ENCODE measurements at regions not wholly inside any gene's neighbourhood (a gene's known extent, or its start where the extent isn't known, plus 50 kb on each side); places are given as distances from the start of the nearest gene placed in this dataset.
"Not testable (repeated sequence)": the region's sequence is repeated elsewhere in the genome, so short reads cannot be mapped to it uniquely, and the experiment has no call there.

DNA sequence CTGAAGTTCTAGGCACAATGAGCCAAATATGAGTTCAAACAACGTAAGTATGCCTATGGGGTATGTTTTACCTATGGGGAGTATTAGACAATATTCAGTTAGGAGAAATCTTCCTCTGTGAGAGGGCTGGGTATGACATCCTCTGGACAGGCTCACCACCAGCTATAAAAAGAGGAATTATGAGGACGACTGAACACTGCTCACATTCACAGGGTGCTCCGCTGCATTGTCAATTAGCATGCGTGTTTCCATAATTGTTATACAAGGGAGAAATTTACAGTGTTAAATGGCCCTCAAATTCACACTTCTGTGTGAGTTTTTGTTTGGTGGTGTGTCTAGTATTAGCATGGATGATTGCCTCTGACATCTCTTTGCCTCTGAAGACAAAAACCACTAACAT is 700.4 kb downstream of the BCL11A start:
- Histone ChIP-seq H3K4me1 (ENCODE audit: control insufficient read depth in 2 of 2, insufficient read depth in 2 of 2, low read length in 1 of 2) (no peaks in the 10 kb centered on the region), H3K27me3 (ENCODE audit: control insufficient read depth in 1 of 2, insufficient read depth in 2 of 2, low read length in 2 of 2) (no peaks in the 10 kb centered on the region), H3K4me3 (ENCODE audit: low read depth in 1 of 2, low read length in 2 of 2) (no peak overlapping the region), H3K27ac (ENCODE audit: low read depth in 2 of 2, low read length in 1 of 2) (no peak overlapping the region), H3K9me3 (ENCODE audit: control insufficient read depth in 2 of 2, insufficient read depth in 1 of 2, low read depth in 1 of 2, low read length in 1 of 2) (peaks cover 0 to 2% of the 10 kb centered on the region in 2 donors), H3K36me3 (ENCODE audit: control insufficient read depth in 2 of 2, insufficient read depth in 2 of 2, low read length in 1 of 2) (no peaks in the 10 kb centered on the region)
- WGBS, 2 donors = 81 to 87% methylated on average over 4 of the region's 4 CpGs

GRCh38 chr2:59851836-59852475 is 701.5 kb downstream of the BCL11A start:
- Histone ChIP-seq H3K27me3 (ENCODE audit: control insufficient read depth in 1 of 2, insufficient read depth in 2 of 2, low read length in 2 of 2) (no peaks in the 10 kb centered on the region), H3K36me3 (ENCODE audit: control insufficient read depth in 2 of 2, insufficient read depth in 2 of 2, low read length in 1 of 2) (no peaks in the 10 kb centered on the region), H3K27ac (ENCODE audit: low read depth in 2 of 2, low read length in 1 of 2) (no peak overlapping the region), H3K4me1 (ENCODE audit: control insufficient read depth in 2 of 2, insufficient read depth in 2 of 2, low read length in 1 of 2) (no peaks in the 10 kb centered on the region), H3K4me3 (ENCODE audit: low read depth in 1 of 2, low read length in 2 of 2) (no peak overlapping the region), H3K9me3 (ENCODE audit: control insufficient read depth in 2 of 2, insufficient read depth in 1 of 2, low read depth in 1 of 2, low read length in 1 of 2) (peaks cover 0 to 2% of the 10 kb centered on the region in 2 donors)

GRCh38 chr2:59850554-59850953 is 702.9 kb downstream of the BCL11A start:
- WGBS, 2 donors = 84 to 85% methylated on average over 6 of the region's 6 CpGs

GRCh38 chr2:59833941-59834340 is 719.5 kb downstream of the BCL11A start:
- 69 to 88% methylated on average over 3 of the region's 3 CpGs for WGBS, 2 donors

More at GRCh38 chr2:59850554-59850953, 702.9 kb downstream of the BCL11A start:
- H3K27ac ChIP-seq (ENCODE audit: low read depth in 2 of 2, low read length in 1 of 2) = no peak overlapping the region
- H3K36me3 ChIP-seq (ENCODE audit: control insufficient read depth in 2 of 2, insufficient read depth in 2 of 2, low read length in 1 of 2) = no peaks in the 10 kb centered on the region
- H3K27me3 ChIP-seq (ENCODE audit: control insufficient read depth in 1 of 2, insufficient read depth in 2 of 2, low read length in 2 of 2) = no peaks in the 10 kb centered on the region
- no peak overlapping the region for H3K4me3 ChIP-seq (ENCODE audit: low read depth in 1 of 2, low read length in 2 of 2)
- no peaks in the 10 kb centered on the region for H3K4me1 ChIP-seq (ENCODE audit: control insufficient read depth in 2 of 2, insufficient read depth in 2 of 2, low read length in 1 of 2)
- H3K9me3 ChIP-seq (ENCODE audit: control insufficient read depth in 2 of 2, insufficient read depth in 1 of 2, low read depth in 1 of 2, low read length in 1 of 2) = no peaks in the 10 kb centered on the region

GRCh38 chr2:59830601-59831000 is 722.9 kb downstream of the BCL11A start:
- no peaks in the 10 kb centered on the region for H3K9me3 ChIP-seq (ENCODE audit: control insufficient read depth in 2 of 2, insufficient read depth in 1 of 2, low read depth in 1 of 2, low read length in 1 of 2)
- no peaks in the 10 kb centered on the region for H3K36me3 ChIP-seq (ENCODE audit: control insufficient read depth in 2 of 2, insufficient read depth in 2 of 2, low read length in 1 of 2)
- no peaks in the 10 kb centered on the region for H3K27me3 ChIP-seq (ENCODE audit: control insufficient read depth in 1 of 2, insufficient read depth in 2 of 2, low read length in 2 of 2)
- no peak overlapping the region for H3K4me3 ChIP-seq (ENCODE audit: low read depth in 1 of 2, low read length in 2 of 2)
- 84 to 92% methylated on average over 6 of the region's 6 CpGs for WGBS, 2 donors
- no peaks in the 10 kb centered on the region for H3K4me1 ChIP-seq (ENCODE audit: control insufficient read depth in 2 of 2, insufficient read depth in 2 of 2, low read length in 1 of 2)
- H3K27ac ChIP-seq (ENCODE audit: low read depth in 2 of 2, low read length in 1 of 2) = no peak overlapping the region

More at GRCh38 chr2:59833941-59834340, 719.5 kb downstream of the BCL11A start:
- H3K4me3 ChIP-seq (ENCODE audit: low read depth in 1 of 2, low read length in 2 of 2) = no peak overlapping the region
- H3K27ac ChIP-seq (ENCODE audit: low read depth in 2 of 2, low read length in 1 of 2) = no peak overlapping the region
- no peaks in the 10 kb centered on the region for H3K27me3 ChIP-seq (ENCODE audit: control insufficient read depth in 1 of 2, insufficient read depth in 2 of 2, low read length in 2 of 2)
- no peaks in the 10 kb centered on the region for H3K36me3 ChIP-seq (ENCODE audit: control insufficient read depth in 2 of 2, insufficient read depth in 2 of 2, low read length in 1 of 2)
- no peaks in the 10 kb centered on the region for H3K9me3 ChIP-seq (ENCODE audit: control insufficient read depth in 2 of 2, insufficient read depth in 1 of 2, low read depth in 1 of 2, low read length in 1 of 2)
- H3K4me1 ChIP-seq (ENCODE audit: control insufficient read depth in 2 of 2, insufficient read depth in 2 of 2, low read length in 1 of 2) = no peaks in the 10 kb centered on the region

DNA sequence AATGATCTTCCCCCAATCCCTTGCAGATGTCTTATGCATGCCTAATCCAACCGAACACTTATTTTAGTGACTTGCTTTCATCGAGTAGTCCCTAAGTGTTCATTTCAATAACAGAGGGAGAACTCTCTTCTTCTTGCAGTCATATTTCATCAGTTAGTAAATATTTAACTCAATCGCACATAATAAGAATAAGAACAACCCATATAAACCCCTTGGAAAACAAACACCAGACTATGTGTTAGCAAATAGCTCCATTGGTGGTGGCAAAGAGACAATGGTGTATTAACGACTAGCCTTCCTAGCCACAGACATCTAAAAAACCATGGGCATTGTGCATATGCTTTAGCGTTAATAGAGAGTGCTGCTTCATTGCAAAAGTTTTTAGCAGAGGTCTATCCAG is 725.8 kb downstream of the BCL11A start:
- Histone ChIP-seq H3K27ac (ENCODE audit: low read depth in 2 of 2, low read length in 1 of 2) (no peak overlapping the region), H3K36me3 (ENCODE audit: control insufficient read depth in 2 of 2, insufficient read depth in 2 of 2, low read length in 1 of 2) (no peaks in the 10 kb centered on the region), H3K4me1 (ENCODE audit: control insufficient read depth in 2 of 2, insufficient read depth in 2 of 2, low read length in 1 of 2) (no peaks in the 10 kb centered on the region), H3K4me3 (ENCODE audit: low read depth in 1 of 2, low read length in 2 of 2) (no peak overlapping the region), H3K9me3 (ENCODE audit: control insufficient read depth in 2 of 2, insufficient read depth in 1 of 2, low read depth in 1 of 2, low read length in 1 of 2) (no peaks in the 10 kb centered on the region), H3K27me3 (ENCODE audit: control insufficient read depth in 1 of 2, insufficient read depth in 2 of 2, low read length in 2 of 2) (no peaks in the 10 kb centered on the region)
- 74 to 81% methylated on average over 5 of the region's 5 CpGs for WGBS, 2 donors

DNA sequence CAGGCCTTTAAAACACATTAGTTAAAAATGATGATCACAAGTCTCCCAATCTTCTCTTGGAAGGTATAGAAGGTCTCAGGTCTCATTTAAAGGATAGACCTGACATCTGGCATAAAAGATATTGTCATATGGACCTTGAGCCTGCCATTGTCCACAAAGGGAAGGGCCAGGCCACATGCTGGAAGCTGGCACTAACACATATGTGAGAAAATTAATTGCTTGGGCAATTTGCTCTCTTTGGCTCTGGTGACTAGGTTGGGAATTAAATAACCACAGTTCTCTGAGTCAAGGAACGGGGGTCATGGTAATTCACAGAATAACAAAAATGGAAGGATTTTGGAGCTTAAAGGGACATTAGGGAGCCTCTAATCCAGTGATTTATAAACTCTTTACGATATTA is 727.3 kb downstream of the BCL11A start:
- H3K36me3 ChIP-seq (ENCODE audit: control insufficient read depth in 2 of 2, insufficient read depth in 2 of 2, low read length in 1 of 2) = no peaks in the 10 kb centered on the region
- 85 to 92% methylated on average over 2 of the region's 2 CpGs for WGBS, 2 donors
- H3K27me3 ChIP-seq (ENCODE audit: control insufficient read depth in 1 of 2, insufficient read depth in 2 of 2, low read length in 2 of 2) = no peaks in the 10 kb centered on the region
- no peaks in the 10 kb centered on the region for H3K4me1 ChIP-seq (ENCODE audit: control insufficient read depth in 2 of 2, insufficient read depth in 2 of 2, low read length in 1 of 2)
- H3K27ac ChIP-seq (ENCODE audit: low read depth in 2 of 2, low read length in 1 of 2) = no peak overlapping the region
- no peaks in the 10 kb centered on the region for H3K9me3 ChIP-seq (ENCODE audit: control insufficient read depth in 2 of 2, insufficient read depth in 1 of 2, low read depth in 1 of 2, low read length in 1 of 2)
- H3K4me3 ChIP-seq (ENCODE audit: low read depth in 1 of 2, low read length in 2 of 2) = no peak overlapping the region

DNA sequence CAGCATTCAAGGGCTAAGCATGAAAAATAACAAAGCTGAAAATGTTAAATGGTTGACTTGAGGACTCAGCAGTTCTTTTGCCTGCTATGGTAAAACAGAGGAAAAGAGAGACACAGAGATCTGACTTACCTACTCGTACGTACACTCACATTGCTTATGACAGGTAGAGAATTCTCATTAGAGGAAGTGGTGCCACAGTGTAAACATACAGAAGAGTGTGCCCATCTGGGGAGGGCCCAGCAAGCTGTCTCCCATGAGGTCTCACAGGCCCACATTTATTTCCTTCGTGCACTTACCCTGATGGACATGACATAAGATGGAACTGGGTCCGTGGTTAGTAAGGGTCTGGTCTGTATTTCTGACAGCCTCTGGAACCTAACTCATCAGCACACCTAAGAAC is 729.1 kb downstream of the BCL11A start:
- Histone ChIP-seq H3K27me3 (ENCODE audit: control insufficient read depth in 1 of 2, insufficient read depth in 2 of 2, low read length in 2 of 2) (no peaks in the 10 kb centered on the region), H3K4me3 (ENCODE audit: low read depth in 1 of 2, low read length in 2 of 2) (no peak overlapping the region), H3K36me3 (ENCODE audit: control insufficient read depth in 2 of 2, insufficient read depth in 2 of 2, low read length in 1 of 2) (no peaks in the 10 kb centered on the region), H3K4me1 (ENCODE audit: control insufficient read depth in 2 of 2, insufficient read depth in 2 of 2, low read length in 1 of 2) (no peaks in the 10 kb centered on the region), H3K27ac (ENCODE audit: low read depth in 2 of 2, low read length in 1 of 2) (no peak overlapping the region), H3K9me3 (ENCODE audit: control insufficient read depth in 2 of 2, insufficient read depth in 1 of 2, low read depth in 1 of 2, low read length in 1 of 2) (no peaks in the 10 kb centered on the region)
- WGBS, 2 donors = 76 to 84% methylated on average over 4 of the region's 4 CpGs

DNA sequence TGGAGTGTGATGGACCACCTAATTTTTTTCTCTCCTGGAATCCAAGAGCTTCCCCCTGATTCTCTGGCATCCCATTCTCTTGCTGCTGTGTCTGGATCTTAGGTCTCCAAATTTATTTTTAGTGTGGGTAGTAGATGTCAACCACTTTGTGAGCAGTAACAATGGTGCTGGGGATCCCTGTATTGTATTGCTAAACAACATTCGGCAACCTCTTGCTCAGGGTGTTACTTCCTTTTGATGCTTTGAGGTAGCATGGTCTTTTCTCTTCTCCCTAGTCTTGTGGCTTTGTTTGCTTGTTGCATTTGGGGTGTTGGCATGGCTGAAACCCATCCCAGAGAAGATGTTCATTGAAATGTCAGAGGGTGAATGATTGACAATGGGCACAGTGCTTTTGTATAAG is 737.4 kb downstream of the BCL11A start:
- Histone ChIP-seq H3K4me3 (ENCODE audit: low read depth in 1 of 2, low read length in 2 of 2) (no peak overlapping the region), H3K27ac (ENCODE audit: low read depth in 2 of 2, low read length in 1 of 2) (no peak overlapping the region), H3K27me3 (ENCODE audit: control insufficient read depth in 1 of 2, insufficient read depth in 2 of 2, low read length in 2 of 2) (no peaks in the 10 kb centered on the region), H3K4me1 (ENCODE audit: control insufficient read depth in 2 of 2, insufficient read depth in 2 of 2, low read length in 1 of 2) (no peaks in the 10 kb centered on the region), H3K9me3 (ENCODE audit: control insufficient read depth in 2 of 2, insufficient read depth in 1 of 2, low read depth in 1 of 2, low read length in 1 of 2) (no peaks in the 10 kb centered on the region), H3K36me3 (ENCODE audit: control insufficient read depth in 2 of 2, insufficient read depth in 2 of 2, low read length in 1 of 2) (no peaks in the 10 kb centered on the region)
- 85 to 88% methylated on average over 1 of the region's 1 CpG for WGBS, 2 donors

GRCh38 chr2:59810283-59810682 is 743.2 kb downstream of the BCL11A start:
- H3K4me3 ChIP-seq (ENCODE audit: low read depth in 1 of 2, low read length in 2 of 2) = not testable (repeated sequence)

More at GRCh38 chr2:59810283-59810682, 743.2 kb downstream of the BCL11A start:
- WGBS, 2 donors = 93 to 96% methylated on average over 2 of the region's 2 CpGs
- not testable (repeated sequence) for H3K4me1 ChIP-seq (ENCODE audit: control insufficient read depth in 2 of 2, insufficient read depth in 2 of 2, low read length in 1 of 2); H3K9me3 ChIP-seq (ENCODE audit: control insufficient read depth in 2 of 2, insufficient read depth in 1 of 2, low read depth in 1 of 2, low read length in 1 of 2); H3K36me3 ChIP-seq (ENCODE audit: control insufficient read depth in 2 of 2, insufficient read depth in 2 of 2, low read length in 1 of 2); H3K27ac ChIP-seq (ENCODE audit: low read depth in 2 of 2, low read length in 1 of 2); H3K27me3 ChIP-seq (ENCODE audit: control insufficient read depth in 1 of 2, insufficient read depth in 2 of 2, low read length in 2 of 2)
